GM21737 (cell line): ENCODE measurements at regions not wholly inside any gene's neighbourhood (a gene's known extent, or its start where the extent isn't known, plus 50 kb on each side); places are given as distances from the start of the nearest gene placed in this dataset.

ENCODE experiments used
- ATAC-seq: cut with Tn5 transposase; IDR thresholded peaks from one replicate; pipeline ENCODE4 v1.9.1; 2021; ENCODE audit warnings: mild to moderate bottlenecking, moderate library complexity; ENCODE audit not compliant: unreplicated experiment

- ATAC-seq = no peak
Observed at GRCh38 chr4:108529102-108529501, 91.3 kb upstream of the RPL34 start.

GRCh38 chr4:108527723-108528122 lies 92.7 kb upstream of the RPL34 start:
- no peak for ATAC-seq

DNA sequence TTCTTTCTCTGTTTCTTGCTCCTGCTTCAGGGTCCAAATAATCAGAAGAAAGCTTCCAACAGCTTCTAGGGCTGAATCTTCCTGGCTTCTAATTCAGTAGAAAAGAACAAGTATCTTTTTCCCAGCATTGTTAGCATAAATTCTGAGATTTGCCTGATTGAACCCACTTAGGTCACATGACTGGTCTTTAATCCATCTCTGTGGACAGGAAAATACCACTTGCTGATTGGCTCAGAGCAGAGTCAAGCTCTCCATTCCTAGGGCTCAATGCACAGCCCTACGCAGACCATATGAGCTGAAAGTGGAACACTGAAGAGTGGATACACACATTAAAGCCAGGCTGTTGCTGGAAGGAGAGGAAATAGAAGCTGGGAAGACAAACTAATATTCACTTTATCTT lies 99.6 kb upstream of the RPL34 start:
- no peak for ATAC-seq

DNA sequence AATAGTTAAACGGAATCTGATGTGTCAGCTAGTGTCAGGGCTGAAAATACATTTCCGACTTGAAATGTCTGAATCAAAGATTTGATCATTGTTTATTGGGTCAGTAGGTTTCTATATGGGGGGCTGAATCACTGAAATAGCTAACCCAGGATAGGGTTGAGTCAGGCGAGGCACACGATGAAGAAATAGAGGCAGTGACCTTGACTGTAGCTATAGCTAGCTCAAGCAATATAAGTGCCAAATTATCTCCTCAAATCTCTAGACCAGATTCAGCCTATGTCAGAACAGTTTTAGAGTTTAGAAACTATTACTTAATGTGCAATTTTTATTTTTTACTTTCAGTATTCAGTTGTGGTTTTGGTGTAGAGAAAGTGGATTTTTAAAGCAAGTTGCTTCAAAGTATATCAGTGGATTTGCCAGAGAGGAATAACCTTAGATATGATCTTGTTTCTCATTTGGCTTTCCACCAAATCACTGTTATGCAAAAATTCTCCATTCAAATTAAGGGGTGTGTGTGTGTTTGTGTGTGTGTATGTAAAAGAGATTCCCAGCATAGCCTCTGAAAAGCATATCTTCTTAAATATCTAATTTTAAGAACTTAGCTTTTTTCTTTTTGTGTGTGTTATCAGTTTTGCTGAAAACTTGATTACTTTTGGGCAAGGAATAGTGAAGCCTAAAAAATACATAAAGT lies 100.3 kb upstream of the RPL34 start:
- ATAC-seq = no peak

GRCh38 chr4:108519208-108519833 lies 101.1 kb upstream of the RPL34 start:
- no peak for ATAC-seq

- ATAC-seq = no peak
Observed at GRCh38 chr4:108512615-108513505, 107.5 kb upstream of the RPL34 start.

DNA sequence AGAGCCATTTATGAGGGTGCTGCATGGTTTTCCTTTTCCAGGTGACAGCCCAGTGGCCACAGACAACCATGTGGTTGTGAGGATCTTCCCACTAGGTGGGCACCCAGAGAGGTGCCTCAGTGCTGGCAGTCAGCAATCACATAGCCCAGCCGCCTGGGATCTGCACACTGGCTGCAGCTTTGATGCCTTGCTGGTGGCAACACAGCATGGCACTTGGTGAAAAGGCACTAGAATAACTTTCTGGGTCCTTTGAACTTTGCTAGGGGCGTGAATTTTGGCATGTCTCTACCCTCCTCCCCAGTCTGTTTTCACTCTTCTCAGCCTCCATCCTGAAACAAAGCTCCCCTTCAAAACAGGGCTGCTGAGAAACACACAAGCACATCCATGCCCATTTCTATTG lies 108.8 kb upstream of the RPL34 start:
- no peak for ATAC-seq

- ATAC-seq = no peak
Observed at GRCh38 chr4:108502356-108502755, 118.0 kb upstream of the RPL34 start.

DNA sequence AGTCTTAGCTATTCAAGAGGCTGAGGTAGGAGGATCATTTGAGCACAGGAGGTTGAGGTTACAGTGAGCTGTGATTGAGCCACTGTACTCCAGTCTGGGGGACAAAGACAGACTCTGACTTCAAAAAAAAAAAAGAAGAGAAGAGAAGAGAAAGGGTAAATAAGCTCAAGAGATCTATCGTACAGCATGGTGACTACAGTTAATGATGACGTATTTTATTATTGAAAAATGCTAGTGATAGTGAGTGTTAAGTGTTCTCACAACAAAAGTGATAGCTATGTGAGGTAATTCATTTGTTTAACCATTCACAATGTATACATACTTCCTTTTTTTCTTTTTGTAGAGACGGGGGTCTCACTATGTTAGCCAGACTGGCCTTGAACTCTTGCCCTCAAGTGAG lies 121.5 kb upstream of the RPL34 start:
- no peak for ATAC-seq

DNA sequence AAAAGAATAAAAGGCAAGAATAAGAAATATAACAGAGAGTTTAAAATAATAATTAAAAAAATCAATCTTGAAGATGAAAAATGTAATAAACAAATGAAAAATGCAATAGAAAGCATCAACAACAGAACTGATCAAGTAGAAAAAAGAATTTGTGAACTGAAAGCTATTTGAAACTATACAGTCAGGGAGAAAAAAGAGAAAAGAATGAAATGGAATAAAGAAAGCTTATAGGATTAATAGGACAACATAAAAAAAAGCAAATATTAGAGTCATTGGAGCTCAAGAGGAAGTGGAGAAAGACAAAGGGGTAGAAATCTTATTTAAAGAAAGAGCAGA lies 126.8 kb upstream of the RPL34 start:
- no peak for ATAC-seq

DNA sequence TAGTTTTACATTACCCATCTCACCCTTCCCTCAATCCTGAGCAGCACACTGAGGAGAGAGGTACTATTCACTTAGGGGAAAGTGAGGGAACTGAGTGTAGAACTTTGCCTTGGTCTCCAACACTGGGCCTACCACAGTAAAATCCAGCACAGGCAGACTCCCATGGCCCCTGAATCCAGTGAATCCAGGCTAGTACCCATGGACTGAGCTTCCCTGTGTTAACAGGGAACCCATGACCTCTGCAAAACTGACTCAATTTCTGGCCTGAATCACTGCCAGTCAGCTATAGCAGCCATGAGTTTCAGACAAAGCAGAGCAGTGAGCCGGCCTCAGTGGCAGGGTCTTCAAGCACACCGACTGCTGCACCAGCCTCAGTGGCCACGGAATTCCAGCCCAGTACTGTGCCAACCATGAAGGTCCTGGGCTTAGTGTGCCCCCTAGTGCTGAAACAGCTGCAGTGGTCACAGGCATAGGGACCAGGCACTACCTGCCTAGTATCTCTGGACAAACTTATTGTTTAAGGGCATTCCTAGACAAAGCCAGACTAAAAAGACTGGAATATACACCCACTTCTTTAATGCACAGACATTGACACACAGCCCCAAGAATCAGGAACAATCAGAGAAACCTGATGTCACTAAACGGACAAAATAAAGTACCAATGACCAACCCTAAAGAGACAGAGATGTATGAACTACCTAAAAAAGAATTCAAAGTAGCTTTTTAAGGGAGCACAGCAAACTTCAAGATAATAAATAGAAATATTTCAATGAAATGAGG lies 127.4 kb upstream of the RPL34 start:
- no peak for ATAC-seq

DNA sequence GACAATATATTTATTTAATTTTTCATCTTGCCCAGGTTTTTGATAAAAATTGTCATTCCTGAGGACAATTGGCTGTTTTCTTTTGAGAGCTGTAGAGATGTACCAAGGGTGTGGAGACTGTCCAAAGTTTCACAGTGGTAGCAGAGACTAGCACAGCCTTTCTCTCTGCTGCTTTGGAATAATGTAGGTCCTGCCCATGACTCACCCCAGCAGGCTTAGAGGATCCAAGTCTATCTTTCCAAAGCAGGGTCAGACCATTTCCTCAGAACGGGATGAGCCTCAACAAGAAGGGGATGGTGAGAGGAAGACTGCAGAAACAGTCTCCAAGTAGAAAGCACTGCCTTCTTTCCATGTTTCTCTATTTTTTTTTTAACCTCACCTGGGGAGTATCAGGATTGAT lies 131.5 kb upstream of the RPL34 start:
- no peak for ATAC-seq

DNA sequence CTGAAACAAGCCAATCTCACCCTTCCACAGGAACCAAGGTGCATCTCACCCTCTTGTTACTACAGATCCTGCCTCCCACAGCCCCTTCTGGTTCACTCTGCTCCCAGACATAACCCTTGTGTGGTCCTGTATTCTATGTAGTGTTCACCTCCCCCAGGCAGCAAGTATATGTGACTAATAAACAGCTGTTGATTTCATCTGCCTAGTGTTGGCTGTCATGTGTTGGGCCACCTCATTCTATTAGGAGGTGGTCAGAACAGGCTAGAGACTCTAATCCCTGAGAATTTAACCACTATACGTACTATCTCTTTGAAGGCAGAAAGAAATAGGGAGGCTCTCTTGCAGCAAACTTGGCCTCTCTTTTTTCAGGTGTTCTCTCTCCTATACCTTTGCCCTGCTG lies 134.3 kb upstream of the RPL34 start:
- no peak for ATAC-seq

- no peak for ATAC-seq
Observed at GRCh38 chr4:108484187-108484586, 136.2 kb upstream of the RPL34 start.

DNA sequence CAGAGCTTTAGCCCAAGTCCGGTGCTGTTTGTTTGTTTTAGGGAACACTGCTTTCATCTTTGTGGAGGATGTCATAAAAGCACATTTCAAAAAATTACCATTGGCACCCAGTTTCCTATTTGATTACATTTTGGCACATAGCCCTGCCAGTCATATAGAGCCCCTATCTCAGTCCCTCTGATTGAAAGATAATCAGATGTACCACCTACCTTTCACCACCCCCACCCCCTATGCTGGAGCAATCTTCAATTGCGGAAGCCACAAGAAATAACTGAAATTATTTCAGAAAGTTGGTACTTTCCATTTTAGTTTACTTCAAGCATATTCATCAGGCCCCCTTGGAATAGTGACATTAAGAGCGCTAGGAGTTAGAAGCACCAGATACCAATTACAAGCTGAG lies 136.7 kb upstream of the RPL34 start:
- no peak for ATAC-seq

- no peak for ATAC-seq
Observed at GRCh38 chr4:108483079-108483478, 137.3 kb upstream of the RPL34 start.

DNA sequence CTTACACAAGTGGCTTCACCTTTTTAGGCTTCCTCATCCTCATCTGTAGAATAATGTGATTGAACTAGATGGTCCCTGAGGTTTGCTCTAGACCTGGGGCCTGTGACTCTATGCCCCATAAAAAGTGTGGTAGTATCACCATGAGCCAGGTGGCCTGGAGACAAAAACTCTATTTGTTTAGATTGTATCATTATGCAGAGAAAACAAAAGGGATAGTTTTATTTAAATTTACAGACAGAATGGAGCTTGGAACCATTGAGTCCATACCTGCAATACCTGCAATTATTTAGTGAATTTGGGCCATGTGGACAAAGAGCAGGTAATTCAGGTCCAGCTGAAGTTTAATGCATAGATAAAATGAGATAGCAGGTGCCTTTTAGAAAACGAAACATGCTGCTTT lies 139.5 kb upstream of the RPL34 start:
- ATAC-seq = no peak

- ATAC-seq = no peak
Observed at GRCh38 chr4:108477527-108478108, 142.8 kb upstream of the RPL34 start.

DNA sequence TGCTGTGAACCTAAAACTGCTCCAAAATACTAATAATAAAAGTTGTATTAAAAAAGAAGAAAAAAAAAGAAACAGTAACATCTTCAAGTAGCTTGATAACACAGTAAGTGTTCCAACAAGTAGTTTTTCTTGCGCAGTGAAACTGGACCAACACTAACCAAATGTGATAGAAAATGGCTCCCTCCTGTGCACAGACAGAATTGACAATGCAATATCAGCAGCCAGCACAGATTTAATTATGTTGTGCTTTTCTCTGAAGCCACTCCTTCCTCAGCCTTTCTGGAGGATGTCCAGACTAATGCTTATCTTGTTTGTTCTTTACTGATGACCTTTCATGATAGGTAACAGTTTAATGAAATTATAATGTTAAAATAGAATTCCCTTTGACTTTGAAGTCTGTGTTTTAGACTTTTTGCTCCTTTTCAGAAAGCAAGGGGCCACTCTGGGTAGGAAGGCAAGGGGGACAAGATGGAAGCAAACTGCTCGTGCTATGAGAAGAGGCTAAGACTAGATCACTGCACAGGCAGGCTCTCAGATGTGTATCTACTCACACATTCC lies 147.1 kb upstream of the RPL34 start:
- no peak for ATAC-seq
